Stimulated activated effector memory CD8-positive, alpha-beta T cell treated with anti-CD3 and anti-CD28 coated beads, Interleukin-12 subunit alpha, Interleukin-12 subunit beta, amount 100 ng/mL, for 72 hours (primary cell): ENCODE measurements at regions not wholly inside any gene's neighbourhood (a gene's known extent, or its start where the extent isn't known, plus 50 kb on each side); places are given as distances from the start of the nearest gene placed in this dataset.

ENCODE experiments used
- ATAC-seq: fragments of 150-1000 bp; cut with Tn5 transposase; 2 replicates; pipeline ENCODE4 v1.10.0; 2021
- DNase-seq, 2 donors: peaks; one replicate each; pipeline ENCODE4 v3.0.0; 2021 to 2022; ENCODE audit warnings: low spot score in 2 of 2
- H3K27ac Mint-ChIP-seq: one replicate; pipeline ENCODE4 v1.8.0; 2022; ENCODE audit warnings: mild to moderate bottlenecking, mixed read lengths
- H3K36me3 Mint-ChIP-seq: one replicate; pipeline ENCODE4 v1.8.0; 2022; ENCODE audit warnings: mild to moderate bottlenecking, mixed read lengths
- H3K4me1 Mint-ChIP-seq: one replicate; pipeline ENCODE4 v1.8.0; 2022; ENCODE audit warnings: mixed read lengths
- H3K4me3 Mint-ChIP-seq: one replicate; pipeline ENCODE4 v1.8.0; 2022; ENCODE audit warnings: mild to moderate bottlenecking, mixed read lengths
- H3K9me3 Mint-ChIP-seq: one replicate; pipeline ENCODE4 v1.8.0; 2022; ENCODE audit warnings: mixed read lengths

GRCh38 chr3:17799312-17799711, 56.9 kb upstream of the TBC1D5 start:
- DNase-seq (no peak), ATAC-seq (no peak)
- no peak overlapping the region for H3K4me3 Mint-ChIP-seq
- no peaks in the 10 kb centered on the region for H3K4me1 Mint-ChIP-seq
- H3K9me3 Mint-ChIP-seq, result no peaks in the 10 kb centered on the region
- H3K27ac Mint-ChIP-seq, result no peak overlapping the region
- H3K36me3 Mint-ChIP-seq, result no peaks in the 10 kb centered on the region

- Mint-ChIP-seq H3K4me3 (no peak overlapping the region), H3K36me3 (no peaks in the 10 kb centered on the region), H3K9me3 (no peaks in the 10 kb centered on the region), H3K27ac (no peak overlapping the region), H3K4me1 (no peaks in the 10 kb centered on the region)
- no peak for DNase-seq
- ATAC-seq, result peak; percentile 31
These were observed 55.6 kb upstream of the TBC1D5 start for GRCh38 chr3:17798000-17798399.

- Mint-ChIP-seq H3K4me3 (no peak overlapping the region), H3K27ac (no peak overlapping the region), H3K4me1 (no peaks in the 10 kb centered on the region), H3K9me3 (peaks cover 5% of the 10 kb centered on the region), H3K36me3 (no peaks in the 10 kb centered on the region)
- no peak for DNase-seq
- ATAC-seq, result no peak
These were observed 53.3 kb upstream of the TBC1D5 start for GRCh38 chr3:17795711-17796110.

- H3K36me3 Mint-ChIP-seq, result no peaks in the 10 kb centered on the region
- H3K27ac Mint-ChIP-seq, result no peak overlapping the region
- DNase-seq (no peak), ATAC-seq (no peak)
- H3K4me3 Mint-ChIP-seq, result no peak overlapping the region
- H3K9me3 Mint-ChIP-seq, result peaks cover 5% of the 10 kb centered on the region
- H3K4me1 Mint-ChIP-seq, result no peaks in the 10 kb centered on the region
These were observed 52.8 kb upstream of the TBC1D5 start for GRCh38 chr3:17795280-17795679.

GRCh38 chr3:17793542-17794195, 51.2 kb upstream of the TBC1D5 start:
- no peak for ATAC-seq
- Mint-ChIP-seq H3K36me3 (no peaks in the 10 kb centered on the region), H3K4me3 (no peak overlapping the region), H3K4me1 (no peaks in the 10 kb centered on the region), H3K9me3 (peaks cover 5% of the 10 kb centered on the region), H3K27ac (no peak overlapping the region)
- DNase-seq, result no peak
